ENCODE measurements at regions not wholly inside any gene's neighbourhood (a gene's known extent, or its start where the extent isn't known, plus 50 kb on each side); places are given as distances from the start of the nearest gene placed in this dataset.

- Mint-ChIP-seq H3K4me1 (peaks cover 38% of the 10 kb centered on the region), H3K4me3 (no peak overlapping the region), H3K27me3 (no peaks in the 10 kb centered on the region), H3K9me3 (peaks cover 11% of the 10 kb centered on the region), H3K27ac (no peak overlapping the region), H3K36me3 (peaks cover 11% of the 10 kb centered on the region)
Observed at GRCh38 chr9:20001058-20001457, 212.2 kb upstream of the SLC24A2 start.

GRCh38 chr9:19999491-20000057 is 210.7 kb upstream of the SLC24A2 start:
- Mint-ChIP-seq H3K27ac (peak overlapping the region; percentile 89), H3K9me3 (peaks cover 11% of the 10 kb centered on the region), H3K4me1 (peaks cover 43% of the 10 kb centered on the region), H3K27me3 (no peaks in the 10 kb centered on the region), H3K36me3 (peaks cover 11% of the 10 kb centered on the region), H3K4me3 (peak overlapping the region; percentile 16)

DNA sequence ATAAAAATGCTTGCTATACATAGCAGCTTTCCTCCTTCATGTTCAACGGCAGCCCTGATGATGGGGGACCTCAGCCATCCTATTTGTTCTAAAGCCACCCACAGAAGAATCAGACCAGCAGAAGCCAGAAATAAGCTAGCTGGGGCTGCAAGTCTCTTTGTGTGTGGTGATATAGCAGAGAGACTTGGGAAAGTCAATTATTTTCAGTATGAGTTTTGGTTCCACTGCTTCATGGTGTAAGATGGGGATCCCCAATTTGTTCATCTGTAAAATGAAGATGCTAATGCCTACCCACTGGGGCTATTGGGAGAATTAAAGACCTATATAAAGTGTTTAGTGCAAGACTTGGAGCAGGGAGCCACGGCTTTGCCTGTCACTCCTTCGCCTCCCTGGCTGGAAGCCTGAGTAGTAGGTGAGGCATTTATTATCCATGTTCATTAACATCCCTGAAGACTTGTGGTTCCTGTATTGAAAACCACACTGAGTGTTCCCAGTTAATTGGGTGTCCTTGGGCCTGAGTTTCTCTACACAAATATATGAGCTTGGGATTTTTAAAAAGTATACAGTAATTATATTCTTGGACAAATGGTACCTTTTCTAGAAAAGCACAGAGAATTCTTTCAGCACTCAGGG is 210.1 kb upstream of the SLC24A2 start:
- Mint-ChIP-seq H3K27me3 (no peaks in the 10 kb centered on the region), H3K4me3 (peak overlapping the region; percentile 33), H3K27ac (peak overlapping the region; percentile 89), H3K4me1 (peaks cover 44% of the 10 kb centered on the region), H3K36me3 (peaks cover 11% of the 10 kb centered on the region), H3K9me3 (peaks cover 11% of the 10 kb centered on the region)

- H3K4me1 Mint-ChIP-seq: peaks cover 49% of the 10 kb centered on the region
- no peak overlapping the region for H3K4me3 Mint-ChIP-seq
- no peaks in the 10 kb centered on the region for H3K27me3 Mint-ChIP-seq
- H3K9me3 Mint-ChIP-seq: peaks cover 11% of the 10 kb centered on the region
- peak overlapping the region; percentile 59 for H3K27ac Mint-ChIP-seq
- H3K36me3 Mint-ChIP-seq: peaks cover 11% of the 10 kb centered on the region
Observed at GRCh38 chr9:19998153-19998552, 209.3 kb upstream of the SLC24A2 start.

DNA sequence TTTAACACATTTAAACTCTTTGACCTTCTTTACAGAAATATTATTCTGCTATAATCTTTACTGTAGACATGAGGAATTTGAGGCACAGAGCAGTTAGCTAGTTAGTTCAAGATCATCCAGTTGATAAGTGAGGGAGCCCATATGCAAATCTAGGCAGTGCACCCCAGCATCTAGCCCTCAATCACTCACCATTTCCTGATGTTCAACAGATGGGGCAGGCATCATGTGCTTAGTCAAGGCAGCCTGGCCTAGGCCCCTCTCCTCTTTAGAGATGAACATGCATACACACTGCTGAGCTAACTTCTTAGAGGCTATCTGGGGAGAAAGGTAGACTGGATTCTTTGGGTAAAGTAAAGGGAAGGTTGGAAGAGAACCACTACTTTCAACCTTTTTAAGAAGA is 206.8 kb upstream of the SLC24A2 start:
- no peak overlapping the region for H3K27ac Mint-ChIP-seq
- H3K36me3 Mint-ChIP-seq: peaks cover 11% of the 10 kb centered on the region
- peaks cover 66% of the 10 kb centered on the region for H3K4me1 Mint-ChIP-seq
- no peaks in the 10 kb centered on the region for H3K27me3 Mint-ChIP-seq
- no peak overlapping the region for H3K4me3 Mint-ChIP-seq
- peaks cover 11% of the 10 kb centered on the region for H3K9me3 Mint-ChIP-seq

DNA sequence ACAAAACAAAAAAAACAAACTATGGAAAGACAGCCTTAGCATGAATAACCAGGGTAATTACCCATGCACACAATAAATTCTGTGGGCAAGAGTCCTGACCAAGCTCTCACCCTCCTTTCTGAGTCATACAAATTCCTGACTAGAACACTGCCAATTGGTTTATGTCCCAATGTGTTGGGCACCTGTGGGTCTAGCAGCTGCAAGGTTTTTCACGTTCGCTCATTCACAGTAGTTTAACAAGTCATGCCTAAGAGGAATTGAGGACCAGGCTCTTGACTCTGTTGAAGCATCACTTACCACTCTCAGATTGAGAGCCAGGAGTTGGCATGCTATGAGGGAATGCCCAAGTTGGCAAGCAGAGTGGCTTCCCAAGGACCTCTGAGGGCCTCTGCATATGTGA is 205.5 kb upstream of the SLC24A2 start:
- Mint-ChIP-seq H3K27ac (no peak overlapping the region), H3K36me3 (peaks cover 11% of the 10 kb centered on the region)

DNA sequence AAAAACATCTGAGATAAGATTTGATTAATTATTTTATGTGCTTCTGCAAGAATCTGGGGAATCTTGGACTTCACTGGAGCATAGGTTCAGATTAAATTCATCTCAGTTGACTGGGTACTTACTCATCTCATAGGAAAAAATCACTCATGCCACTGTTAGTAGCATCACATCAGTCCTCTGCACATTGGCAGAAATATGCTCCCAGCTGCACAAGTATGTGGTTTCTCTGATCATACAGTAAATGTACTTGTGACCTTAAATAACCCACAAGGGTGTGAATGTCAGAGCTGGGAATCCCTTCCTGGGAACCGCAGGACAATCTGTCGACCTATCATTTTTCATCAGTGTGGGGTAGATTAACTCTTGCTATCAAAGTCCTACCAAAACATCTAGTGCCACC is 203.7 kb upstream of the SLC24A2 start:
- peak overlapping the region; percentile 19 for H3K27ac Mint-ChIP-seq
- peaks cover 8% of the 10 kb centered on the region for H3K36me3 Mint-ChIP-seq
- H3K4me1 Mint-ChIP-seq: peaks cover 38% of the 10 kb centered on the region
- H3K4me3 Mint-ChIP-seq: no peak overlapping the region
- peaks cover 7% of the 10 kb centered on the region for H3K9me3 Mint-ChIP-seq
- no peaks in the 10 kb centered on the region for H3K27me3 Mint-ChIP-seq

More for the DNA sequence above, 205.5 kb upstream of the SLC24A2 start:
- Mint-ChIP-seq H3K9me3 (peaks cover 11% of the 10 kb centered on the region), H3K27me3 (no peaks in the 10 kb centered on the region), H3K4me1 (peaks cover 53% of the 10 kb centered on the region), H3K4me3 (no peak overlapping the region)

DNA sequence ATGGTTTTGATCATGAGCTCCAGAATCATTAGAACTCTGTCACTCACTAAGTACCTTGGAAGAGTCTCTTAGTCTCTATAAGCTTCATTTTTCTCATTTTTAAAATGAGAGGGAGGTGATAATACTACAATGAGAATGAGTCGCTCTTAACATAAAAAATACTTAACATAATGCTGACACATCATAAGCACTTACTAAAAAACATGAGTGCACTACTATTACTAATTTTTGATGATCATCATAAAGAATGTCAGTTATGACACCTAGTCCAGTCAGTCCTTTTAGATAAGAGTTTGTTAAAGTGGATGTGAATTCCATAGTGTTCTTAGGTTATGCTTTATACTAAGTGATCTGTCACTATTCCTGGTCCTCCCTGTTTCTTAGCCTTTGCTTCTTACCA is 200.4 kb upstream of the SLC24A2 start:
- Mint-ChIP-seq H3K27ac (no peak overlapping the region), H3K36me3 (no peaks in the 10 kb centered on the region), H3K9me3 (no peaks in the 10 kb centered on the region), H3K27me3 (no peaks in the 10 kb centered on the region), H3K4me1 (peaks cover 23% of the 10 kb centered on the region), H3K4me3 (no peak overlapping the region)

- Mint-ChIP-seq H3K9me3 (no peaks in the 10 kb centered on the region), H3K4me3 (no peak overlapping the region), H3K27me3 (no peaks in the 10 kb centered on the region), H3K27ac (no peak overlapping the region), H3K36me3 (no peaks in the 10 kb centered on the region), H3K4me1 (peaks cover 17% of the 10 kb centered on the region)
Observed at GRCh38 chr9:19988281-19988680, 199.4 kb upstream of the SLC24A2 start.

DNA sequence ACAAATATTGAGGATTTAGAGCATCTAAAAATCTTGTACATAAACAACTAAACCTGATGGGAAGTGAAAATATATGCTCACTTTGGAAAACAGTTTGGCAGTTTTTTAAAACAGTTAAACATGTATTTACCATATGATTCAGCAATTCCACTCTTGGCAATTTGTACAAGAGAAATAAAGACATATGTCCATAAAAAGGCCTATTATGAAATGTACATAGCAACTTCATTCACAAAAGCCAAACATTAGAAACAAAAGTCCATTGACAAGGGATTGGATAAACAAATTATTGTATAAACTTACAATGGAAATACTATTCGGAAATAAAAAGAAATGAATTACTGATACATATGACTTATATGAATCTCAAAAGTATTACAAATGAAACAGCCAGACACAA is 196.2 kb upstream of the SLC24A2 start:
- H3K27me3 Mint-ChIP-seq: no peaks in the 10 kb centered on the region
- H3K4me3 Mint-ChIP-seq: no peak overlapping the region
- no peaks in the 10 kb centered on the region for H3K36me3 Mint-ChIP-seq
- peaks cover under 1% of the 10 kb centered on the region for H3K9me3 Mint-ChIP-seq
- H3K4me1 Mint-ChIP-seq: no peaks in the 10 kb centered on the region
- H3K27ac Mint-ChIP-seq: no peak overlapping the region

GRCh38 chr9:19976226-19976625 is 187.4 kb upstream of the SLC24A2 start:
- peaks cover 34% of the 10 kb centered on the region for H3K4me1 Mint-ChIP-seq
- H3K9me3 Mint-ChIP-seq: peaks cover 13% of the 10 kb centered on the region
- H3K36me3 Mint-ChIP-seq: peaks cover 2% of the 10 kb centered on the region
- H3K27me3 Mint-ChIP-seq: no peaks in the 10 kb centered on the region
- H3K4me3 Mint-ChIP-seq: peak overlapping the region; percentile 4
- peak overlapping the region; percentile 93 for H3K27ac Mint-ChIP-seq

DNA sequence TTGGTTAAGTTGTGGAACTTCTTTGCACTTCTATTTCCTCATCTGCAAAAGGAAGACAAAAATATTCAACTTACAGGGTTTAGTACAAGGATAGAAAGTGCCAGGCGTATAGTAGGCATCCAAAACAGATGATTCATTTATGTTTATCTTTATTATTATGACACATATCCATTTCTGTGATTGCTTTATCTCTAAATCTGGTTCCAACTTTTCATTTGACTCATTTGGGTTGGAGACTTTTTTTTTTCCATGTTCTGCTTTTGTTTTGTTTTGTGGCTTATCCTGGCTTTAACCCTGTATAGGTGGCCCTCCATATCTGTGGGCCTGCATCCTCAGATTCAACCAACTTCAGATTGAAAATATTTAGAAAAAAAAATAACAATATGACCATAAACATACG is 186.7 kb upstream of the SLC24A2 start:
- Mint-ChIP-seq H3K36me3 (peaks cover 2% of the 10 kb centered on the region), H3K27ac (peak overlapping the region; percentile 83), H3K9me3 (peaks cover 13% of the 10 kb centered on the region), H3K4me1 (peaks cover 34% of the 10 kb centered on the region), H3K27me3 (no peaks in the 10 kb centered on the region), H3K4me3 (no peak overlapping the region)

- no peak overlapping the region for H3K27ac Mint-ChIP-seq
- H3K4me3 Mint-ChIP-seq: no peak overlapping the region
- H3K27me3 Mint-ChIP-seq: no peaks in the 10 kb centered on the region
- no peaks in the 10 kb centered on the region for H3K36me3 Mint-ChIP-seq
- no peaks in the 10 kb centered on the region for H3K9me3 Mint-ChIP-seq
- peaks cover 20% of the 10 kb centered on the region for H3K4me1 Mint-ChIP-seq
Observed at GRCh38 chr9:19969721-19970120, 180.9 kb upstream of the SLC24A2 start.

- Mint-ChIP-seq H3K4me3 (no peak overlapping the region), H3K4me1 (peaks cover 20% of the 10 kb centered on the region), H3K36me3 (no peaks in the 10 kb centered on the region), H3K9me3 (no peaks in the 10 kb centered on the region), H3K27me3 (no peaks in the 10 kb centered on the region), H3K27ac (no peak overlapping the region)
Observed at GRCh38 chr9:19967888-19968459, 179.1 kb upstream of the SLC24A2 start.

DNA sequence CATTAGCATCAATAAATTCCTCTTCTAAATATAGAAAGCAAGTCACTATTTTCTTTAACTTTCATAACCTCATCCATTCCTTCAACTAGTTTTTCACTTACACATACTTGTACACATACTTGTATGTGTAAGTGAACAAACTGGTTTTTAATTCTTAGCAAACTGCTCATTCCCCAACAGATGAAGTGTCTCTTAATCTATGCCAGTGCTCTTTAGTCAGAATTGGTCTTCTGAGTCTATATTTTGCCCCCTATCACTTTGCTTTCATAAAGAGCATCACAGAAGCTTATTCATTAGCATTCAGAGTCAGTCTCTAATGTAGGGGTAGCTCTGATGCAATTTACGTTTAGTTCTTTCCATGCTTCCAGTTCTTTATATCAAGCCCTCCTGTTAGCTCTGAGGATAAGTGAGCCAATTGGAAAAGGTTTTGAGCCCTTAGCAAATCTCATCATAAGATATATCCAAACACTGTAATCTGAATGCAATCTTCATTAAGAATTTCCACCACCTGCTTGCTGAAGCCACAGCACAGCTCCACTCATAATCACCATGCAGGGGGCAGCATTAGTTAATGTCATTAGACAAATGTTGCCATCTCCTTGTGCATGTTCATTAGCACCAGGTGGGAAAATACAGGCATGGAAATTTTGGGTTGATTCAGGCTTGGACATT is 178.5 kb upstream of the SLC24A2 start:
- Mint-ChIP-seq H3K4me1 (peaks cover 20% of the 10 kb centered on the region), H3K27ac (no peak overlapping the region), H3K36me3 (no peaks in the 10 kb centered on the region), H3K9me3 (no peaks in the 10 kb centered on the region), H3K4me3 (no peak overlapping the region), H3K27me3 (no peaks in the 10 kb centered on the region)

DNA sequence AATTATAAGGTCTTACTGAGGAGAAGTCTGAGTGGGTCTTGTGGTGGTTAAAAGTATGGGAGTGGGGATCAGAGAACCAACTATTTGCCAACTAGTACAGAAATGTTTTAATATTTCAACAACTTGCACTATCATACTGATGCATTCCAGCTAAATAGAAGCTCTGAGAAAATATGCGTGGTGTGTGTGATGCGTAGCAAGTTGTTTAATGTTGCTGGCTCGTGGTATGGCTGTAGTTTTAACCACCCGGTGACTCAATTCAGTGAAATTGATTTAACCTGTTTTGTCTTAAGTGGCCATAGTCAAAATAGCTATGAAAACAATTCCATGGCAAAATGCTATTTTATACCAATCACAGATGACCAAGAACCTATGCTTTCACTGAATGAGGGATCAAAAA is 176.5 kb upstream of the SLC24A2 start:
- no peak overlapping the region for H3K27ac Mint-ChIP-seq
- H3K9me3 Mint-ChIP-seq: no peaks in the 10 kb centered on the region
- no peaks in the 10 kb centered on the region for H3K27me3 Mint-ChIP-seq
- peaks cover 20% of the 10 kb centered on the region for H3K4me1 Mint-ChIP-seq
- no peaks in the 10 kb centered on the region for H3K36me3 Mint-ChIP-seq
- no peak overlapping the region for H3K4me3 Mint-ChIP-seq

Data from activated naive CD4-positive, alpha-beta T cell treated with anti-CD3 and anti-CD28 coated beads, Interleukin-2, amount 50 U/mL, for 24 hours (primary cell).